Transverse colon (tissue), 4 donors: ENCODE measurements at regions not wholly inside any gene's neighbourhood (a gene's known extent, or its start where the extent isn't known, plus 50 kb on each side); places are given as distances from the start of the nearest gene placed in this dataset.
"Not testable (repeated sequence)": the region's sequence is repeated elsewhere in the genome, so short reads cannot be mapped to it uniquely, and the experiment has no call there.

Source experiments
- DNase-seq: peaks from one replicate; pipeline ENCODE4 v3.0.0-alpha.2; 2019
- H3K27ac ChIP-seq, 4 donors: fragments of 200-600 bp; sonication (generic); 2 replicates each; pipeline ENCODE4 v1.5.1; 2016 to 2018; ENCODE audit warnings: inconsistent platforms in 4 of 4
- H3K27me3 ChIP-seq: fragments of 200-600 bp; sonication (generic); 2 replicates; pipeline ENCODE4 v1.5.1; 2017; ENCODE audit warnings: inconsistent platforms
- H3K36me3 ChIP-seq, 4 donors: fragments of 200-600 bp; sonication (generic); 2 replicates each; pipeline ENCODE4 v1.5.1; 2017 to 2019; ENCODE audit warnings: inconsistent platforms in 4 of 4
- H3K4me1 ChIP-seq, 4 donors: fragments of 200-600 bp; sonication (generic); 2 replicates each; pipeline ENCODE4 v1.5.1; 2017 to 2020; ENCODE audit warnings: inconsistent platforms in 4 of 4
- H3K4me3 ChIP-seq, 4 donors: fragments of 200-600 bp; sonication (generic); 1 replicate in 1 of 4; 2 replicates in 3 of 4; pipeline versions ENCODE4 v1.5.1 to v1.6.1; 2017 to 2019; ENCODE audit warnings: inconsistent platforms in 4 of 4
- H3K9me3 ChIP-seq, 2 donors: fragments of 200-600 bp; sonication (generic); 2 replicates each; pipeline ENCODE4 v1.5.1; 2017 to 2019; ENCODE audit warnings: inconsistent platforms in 2 of 2
- EP300 ChIP-seq: sonication (generic); formaldehyde crosslinking; IDR thresholded peaks from one replicate; pipeline ENCODE4 v1.6.1; 2017; ENCODE audit warnings: antibody characterized with exemption, low read depth
- POLR2A ChIP-seq: fragments of 450-650 bp; IDR thresholded peaks from one replicate; pipeline ENCODE4 v1.6.1; 2016; ENCODE audit warnings: antibody characterized with exemption, mild to moderate bottlenecking, moderate library complexity
- POLR2AphosphoS5 ChIP-seq, 3 donors: sonication (generic); formaldehyde crosslinking; IDR thresholded peaks; one replicate each; pipeline ENCODE4 v1.6.1; 2016; ENCODE audit warnings: antibody characterized with exemption in 3 of 3
- WGBS, 2 donors: methylation state at CpG; one replicate each; pipeline ENCODE4 v1.1.5; 2018; ENCODE audit warnings: low coverage in 1 of 2; 5-methylcytosine and 5-hydroxymethylcytosine counted together
- in situ Hi-C, 4 donors: fragments of 200-750 bp; cut with MboI; loops; one replicate each; pipeline versions ENCODE4 v1.15.0 to v1.15.1; 2017; ENCODE audit warnings: low sequenced_read_pairs in 3 of 4, low pct_ligation_motif_present in 1 of 4, low pct_unique_long_range_greater_than_20kb in 1 of 4
- intact Hi-C: fragments of 100-400 bp; cut with DNase I; formaldehyde crosslinking; loops from one replicate; pipeline ENCODE4 v1.15.1; 2023; ENCODE audit warnings: low total_unique reads
- TF ChIP-seq, protein P1 (sequence below), 5 experiments: fragments of 200-600 bp in 3 of 5; fragments of 450-650 bp in 2 of 5; sonication (generic) in 3 of 5; IDR thresholded peaks; 1 replicate in 2 of 5; 2 replicates in 3 of 5; pipeline ENCODE4 v1.5.1; 2016 to 2017; ENCODE audit warnings: antibody characterized with exemption in 5 of 5, inconsistent platforms in 3 of 5, mild to moderate bottlenecking in 2 of 5, moderate library complexity in 1 of 5

DNA sequence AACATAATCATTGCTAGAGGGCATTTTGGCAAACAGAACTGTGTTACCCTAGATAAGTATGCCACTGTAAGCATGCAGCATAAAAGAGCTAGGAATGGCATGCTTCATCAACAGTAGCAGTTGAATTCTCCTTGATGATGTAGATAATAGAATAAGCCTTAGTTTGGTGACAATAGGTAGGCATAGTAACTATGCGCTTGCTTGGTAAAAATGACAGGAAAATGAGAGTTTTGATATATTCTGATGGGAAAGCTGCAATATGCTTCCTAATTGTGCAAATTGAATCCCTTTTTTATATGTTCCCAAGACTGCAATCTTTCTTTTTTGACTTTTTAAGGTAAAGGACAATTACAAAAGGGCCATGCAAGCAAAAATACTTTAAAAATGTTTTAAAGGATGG is 930.9 kb upstream of the FAM98A start:
- Histone ChIP-seq H3K4me3 (no peak overlapping the region), H3K9me3 (no peaks in the 10 kb centered on the region), H3K36me3 (no peaks in the 10 kb centered on the region), H3K27me3 (no peaks in the 10 kb centered on the region), H3K27ac (no peak overlapping the region), H3K4me1 (no peaks in the 10 kb centered on the region)
- WGBS, 2 donors: 91 to 100% methylated on average over 1 of the region's 1 CpG
- intact Hi-C loops: no loop called here
- no peak for DNase-seq
- no peak for TF ChIP-seq EP300
- TF ChIP-seq, protein P1, sequence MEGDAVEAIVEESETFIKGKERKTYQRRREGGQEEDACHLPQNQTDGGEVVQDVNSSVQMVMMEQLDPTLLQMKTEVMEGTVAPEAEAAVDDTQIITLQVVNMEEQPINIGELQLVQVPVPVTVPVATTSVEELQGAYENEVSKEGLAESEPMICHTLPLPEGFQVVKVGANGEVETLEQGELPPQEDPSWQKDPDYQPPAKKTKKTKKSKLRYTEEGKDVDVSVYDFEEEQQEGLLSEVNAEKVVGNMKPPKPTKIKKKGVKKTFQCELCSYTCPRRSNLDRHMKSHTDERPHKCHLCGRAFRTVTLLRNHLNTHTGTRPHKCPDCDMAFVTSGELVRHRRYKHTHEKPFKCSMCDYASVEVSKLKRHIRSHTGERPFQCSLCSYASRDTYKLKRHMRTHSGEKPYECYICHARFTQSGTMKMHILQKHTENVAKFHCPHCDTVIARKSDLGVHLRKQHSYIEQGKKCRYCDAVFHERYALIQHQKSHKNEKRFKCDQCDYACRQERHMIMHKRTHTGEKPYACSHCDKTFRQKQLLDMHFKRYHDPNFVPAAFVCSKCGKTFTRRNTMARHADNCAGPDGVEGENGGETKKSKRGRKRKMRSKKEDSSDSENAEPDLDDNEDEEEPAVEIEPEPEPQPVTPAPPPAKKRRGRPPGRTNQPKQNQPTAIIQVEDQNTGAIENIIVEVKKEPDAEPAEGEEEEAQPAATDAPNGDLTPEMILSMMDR (IDR thresholded peaks at IDR 0.05): no peak
- TF ChIP-seq POLR2A: no peak
- TF ChIP-seq POLR2AphosphoS5 (IDR thresholded peaks at IDR 0.05): no peak
- in situ Hi-C loops: no loop called here

DNA sequence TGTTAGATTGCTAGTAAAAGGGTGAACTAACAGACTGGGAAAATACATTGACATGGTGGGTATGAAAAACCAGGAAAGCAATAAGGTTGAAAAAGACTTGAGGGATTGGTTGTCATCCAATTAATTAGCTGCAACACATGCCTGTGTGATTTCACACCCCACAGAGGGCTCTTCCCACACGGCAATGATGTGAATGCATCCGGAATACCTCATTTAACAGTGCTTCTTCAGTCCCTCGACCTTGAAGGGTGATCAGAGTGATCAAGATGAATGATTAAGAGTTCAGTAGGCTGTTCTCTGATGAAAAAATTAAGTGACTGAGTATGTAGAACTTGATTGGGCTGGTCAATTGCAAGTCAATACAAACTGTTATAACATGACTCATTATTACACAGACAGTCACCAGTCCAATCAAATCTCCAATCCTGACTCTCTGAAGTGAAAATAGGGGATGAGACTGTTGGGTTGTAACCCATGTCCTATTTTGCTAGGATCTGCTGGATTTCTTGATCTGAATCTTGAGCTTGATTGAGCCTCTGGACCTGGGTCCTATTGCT is 924.9 kb upstream of the FAM98A start:
- in situ Hi-C loops (no loop called here), intact Hi-C loops (no loop called here)
- TF ChIP-seq POLR2AphosphoS5 (IDR thresholded peaks at IDR 0.05) (no peak), POLR2A (no peak), EP300 (no peak)
- TF ChIP-seq, protein P1 (IDR thresholded peaks at IDR 0.05): no peak
- no peaks in the 10 kb centered on the region for H3K36me3 ChIP-seq
- DNase-seq: no peak
- WGBS, 2 donors: 67% methylated on average over 3 of the region's 3 CpGs; no CpG with 5 or more reads in 1 of the 2 donors
- no peak overlapping the region for H3K4me3 ChIP-seq
- H3K4me1 ChIP-seq: no peaks in the 10 kb centered on the region
- H3K27me3 ChIP-seq: no peaks in the 10 kb centered on the region
- no peak overlapping the region for H3K27ac ChIP-seq
- peaks cover 0 to 3% of the 10 kb centered on the region in 2 donors for H3K9me3 ChIP-seq

DNA sequence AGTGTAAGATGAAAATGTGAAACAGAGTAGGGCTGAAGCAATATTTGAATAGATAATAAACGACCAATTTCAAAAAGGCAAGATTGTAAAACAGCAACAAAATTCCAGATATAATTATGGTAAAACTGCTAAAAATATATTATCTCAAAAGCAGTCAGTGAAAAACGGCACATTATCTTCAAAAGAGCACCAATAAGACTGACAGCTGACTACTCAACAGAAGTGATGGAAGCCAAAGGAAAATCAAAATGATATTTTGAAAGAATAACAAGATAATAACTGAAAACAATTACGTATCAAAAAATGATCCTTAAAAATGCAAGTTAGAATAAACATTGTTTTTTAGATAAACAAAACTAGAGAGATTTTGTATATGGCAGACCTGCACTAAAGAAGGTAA is 920.6 kb upstream of the FAM98A start:
- Histone ChIP-seq H3K36me3 (no peaks in the 10 kb centered on the region), H3K4me1 (no peaks in the 10 kb centered on the region), H3K4me3 (no peak overlapping the region), H3K27ac (no peak overlapping the region), H3K9me3 (peaks cover 0 to 8% of the 10 kb centered on the region in 2 donors), H3K27me3 (no peaks in the 10 kb centered on the region)
- TF ChIP-seq POLR2A (no peak), EP300 (no peak), POLR2AphosphoS5 (IDR thresholded peaks at IDR 0.05) (no peak)
- TF ChIP-seq, protein P1 (IDR thresholded peaks at IDR 0.05): no peak
- no peak for DNase-seq
- 62 to 84% methylated on average over 3 of the region's 3 CpGs for WGBS, 2 donors
- in situ Hi-C loops: no loop called here
- intact Hi-C loops: no loop called here

DNA sequence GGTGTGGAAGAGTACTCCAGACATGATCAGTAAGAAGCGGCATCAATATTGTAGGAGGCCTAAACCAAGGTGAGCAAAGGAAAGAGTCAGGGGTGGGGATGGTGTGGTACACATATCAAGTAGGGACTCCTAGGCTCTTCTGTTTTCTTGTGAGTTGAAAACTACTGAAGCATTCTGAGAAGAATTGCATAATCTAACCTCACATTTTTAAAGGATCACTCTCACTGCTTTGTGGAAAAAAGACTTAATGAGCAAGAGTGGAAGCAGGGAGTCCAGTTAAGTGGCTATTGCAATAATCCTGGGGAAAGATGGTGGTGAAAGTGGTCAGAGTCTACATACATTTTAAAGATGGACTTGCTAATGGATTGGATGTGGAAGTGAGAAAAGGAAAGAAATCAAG is 899.5 kb upstream of the FAM98A start:
- DNase-seq: no peak
- Histone ChIP-seq H3K27me3 (no peaks in the 10 kb centered on the region), H3K4me1 (no peaks in the 10 kb centered on the region), H3K9me3 (peaks cover 0 to 3% of the 10 kb centered on the region in 2 donors), H3K4me3 (no peak overlapping the region), H3K36me3 (no peaks in the 10 kb centered on the region), H3K27ac (no peak overlapping the region)
- intact Hi-C loops (no loop called here), in situ Hi-C loops (no loop called here)
- TF ChIP-seq, protein P1 (IDR thresholded peaks at IDR 0.05): no peak
- TF ChIP-seq POLR2AphosphoS5 (IDR thresholded peaks at IDR 0.05) (no peak), POLR2A (no peak), EP300 (no peak)
- 92 to 100% methylated on average over 1 of the region's 1 CpG for WGBS, 2 donors

DNA sequence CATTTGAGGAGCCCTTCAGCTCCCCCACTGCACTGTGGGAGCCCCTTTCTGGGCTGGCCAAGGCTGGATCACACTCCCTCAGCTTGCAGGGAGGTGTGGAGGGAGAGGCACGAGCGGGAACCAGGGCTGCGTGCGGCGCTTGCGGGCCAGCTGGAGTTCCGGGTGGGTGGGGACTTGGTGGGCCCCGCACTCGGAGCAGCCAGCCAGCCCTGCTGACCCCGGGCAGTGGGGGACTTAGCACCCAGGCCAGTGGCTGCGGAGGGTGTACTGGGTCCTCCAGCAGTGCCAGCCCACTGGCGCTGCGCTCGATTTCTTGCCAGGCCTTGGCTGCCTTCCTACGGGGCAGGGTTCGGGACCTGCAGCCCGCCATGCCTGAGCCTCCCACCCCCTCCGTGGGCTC is 895.1 kb upstream of the FAM98A start:
- H3K9me3 ChIP-seq, in situ Hi-C loops, intact Hi-C loops, DNase-seq, H3K4me1 ChIP-seq, H3K4me3 ChIP-seq, H3K27ac ChIP-seq, H3K36me3 ChIP-seq, H3K27me3 ChIP-seq: not testable (repeated sequence)
- WGBS, 2 donors: 97% methylated on average over 18 of the region's 18 CpGs; no CpG with 5 or more reads in 1 of the 2 donors
